GM19035 (cell line): ENCODE measurements at regions not wholly inside any gene's neighbourhood (a gene's known extent, or its start where the extent isn't known, plus 50 kb on each side); places are given as distances from the start of the nearest gene placed in this dataset.

Experiments used
- ATAC-seq: cut with Tn5 transposase; IDR thresholded peaks from one replicate; pipeline ENCODE4 v1.9.1; 2021; ENCODE audit not compliant: unreplicated experiment

DNA sequence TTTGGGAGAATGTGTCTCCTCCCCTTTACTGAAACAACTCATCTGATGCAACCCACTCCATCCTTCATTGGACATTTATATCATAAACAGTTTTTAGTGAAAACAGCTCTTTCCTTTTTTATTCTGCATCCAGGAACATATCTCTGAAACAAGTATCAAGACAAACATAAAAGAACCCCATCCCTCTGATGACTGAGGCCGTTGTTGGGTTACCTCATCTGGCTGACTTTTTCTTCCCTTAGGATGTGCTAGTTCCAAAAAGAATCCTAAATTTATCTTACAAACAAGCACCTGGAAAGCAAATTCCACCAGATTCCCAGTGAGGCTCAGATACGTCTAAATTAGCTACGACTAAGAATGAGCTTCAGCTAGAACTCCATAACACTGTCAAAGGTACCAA lies 483.7 kb upstream of the INTU start:
- no peak for ATAC-seq

DNA sequence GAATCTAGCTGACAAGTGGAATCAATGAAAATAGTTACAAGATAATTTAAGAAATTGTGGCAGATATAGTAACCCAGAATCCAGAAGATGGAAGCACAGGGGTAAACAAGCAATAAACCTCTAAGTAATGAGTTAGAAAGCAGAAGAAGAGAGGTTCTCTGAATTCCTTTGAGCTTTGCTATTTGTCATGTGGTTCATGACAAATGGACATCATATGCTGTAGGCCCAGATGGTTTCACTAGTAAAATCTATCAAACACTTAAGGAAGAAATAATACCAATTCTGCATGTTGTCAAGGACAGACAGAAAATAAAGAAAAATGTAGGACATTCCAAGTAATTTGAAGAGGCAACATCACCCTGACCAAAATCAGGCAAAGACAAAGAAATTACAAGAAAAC lies 480.8 kb upstream of the INTU start:
- no peak for ATAC-seq

DNA sequence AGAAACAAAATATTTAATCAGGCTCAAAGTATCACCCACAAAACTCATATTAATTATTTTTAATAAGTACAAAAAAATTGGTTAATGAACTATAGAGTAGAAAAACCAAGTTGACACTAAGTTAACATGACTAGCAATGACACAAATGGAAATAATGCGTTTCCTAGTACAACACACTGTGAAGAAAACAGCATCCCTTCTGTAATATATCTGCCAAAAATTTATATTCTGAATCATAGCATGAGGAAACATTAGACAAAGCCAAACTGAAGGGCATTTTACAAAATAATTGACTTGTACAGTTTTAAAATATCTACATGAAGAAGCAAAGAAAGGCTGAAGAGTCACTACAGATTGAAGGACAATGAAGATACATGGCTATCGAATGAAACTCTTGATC lies 477.6 kb upstream of the INTU start:
- no peak for ATAC-seq

DNA sequence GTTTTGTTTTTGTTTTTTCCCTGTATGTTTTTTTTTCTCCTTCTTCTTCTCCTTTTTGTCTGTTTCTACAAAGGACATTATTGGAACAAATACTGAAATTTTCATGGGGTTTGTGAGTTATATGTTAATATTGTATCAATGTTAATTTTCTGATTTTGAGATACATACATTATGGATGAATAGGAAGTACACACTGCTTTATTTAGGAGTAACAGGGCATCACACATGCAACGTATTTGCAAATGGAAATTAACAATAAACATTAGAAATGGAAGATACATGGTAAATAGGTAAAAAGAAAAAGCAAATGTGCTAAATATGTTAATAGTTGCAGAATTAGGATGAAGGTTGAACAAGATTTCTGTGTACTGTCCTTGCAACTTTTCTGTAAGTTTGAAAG lies 477.2 kb upstream of the INTU start:
- ATAC-seq, result no peak

DNA sequence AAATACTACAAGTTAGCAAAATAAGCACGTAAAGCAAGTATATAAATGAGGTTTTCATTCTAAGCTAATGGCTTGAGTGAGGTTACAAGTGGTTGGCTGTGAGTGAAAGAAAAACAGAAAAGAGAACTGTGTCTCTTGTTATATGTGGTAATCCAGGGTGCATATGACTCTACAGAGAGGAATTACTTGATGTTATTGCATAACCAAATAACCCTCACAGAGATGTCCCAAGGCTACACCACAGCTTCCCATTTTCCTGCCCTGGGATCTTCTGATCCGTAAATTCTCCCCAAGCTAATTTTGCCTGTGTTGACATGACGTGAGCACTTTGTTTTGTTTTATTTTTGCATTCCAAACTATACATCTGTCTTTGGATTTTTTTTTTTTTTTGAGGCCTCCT lies 470.0 kb upstream of the INTU start:
- no peak for ATAC-seq

DNA sequence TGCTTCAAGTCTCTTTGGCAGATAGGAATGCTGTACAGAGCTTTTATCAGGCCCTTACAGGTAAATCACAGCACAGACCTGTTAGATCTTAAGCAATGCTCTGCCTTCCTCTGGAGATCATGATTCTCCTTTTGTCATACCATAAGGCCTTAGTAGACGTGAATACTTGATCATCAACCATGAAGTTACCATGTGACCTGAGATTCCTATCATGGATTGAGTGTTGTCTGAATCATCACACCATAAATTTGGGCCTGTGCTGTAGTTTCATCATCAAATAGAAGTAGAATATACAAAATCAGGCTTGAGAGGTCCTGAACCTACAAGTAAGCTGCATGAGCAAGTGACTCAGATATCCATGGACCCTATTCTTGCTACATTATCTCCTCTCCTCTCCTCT lies 466.8 kb upstream of the INTU start:
- ATAC-seq, result no peak

DNA sequence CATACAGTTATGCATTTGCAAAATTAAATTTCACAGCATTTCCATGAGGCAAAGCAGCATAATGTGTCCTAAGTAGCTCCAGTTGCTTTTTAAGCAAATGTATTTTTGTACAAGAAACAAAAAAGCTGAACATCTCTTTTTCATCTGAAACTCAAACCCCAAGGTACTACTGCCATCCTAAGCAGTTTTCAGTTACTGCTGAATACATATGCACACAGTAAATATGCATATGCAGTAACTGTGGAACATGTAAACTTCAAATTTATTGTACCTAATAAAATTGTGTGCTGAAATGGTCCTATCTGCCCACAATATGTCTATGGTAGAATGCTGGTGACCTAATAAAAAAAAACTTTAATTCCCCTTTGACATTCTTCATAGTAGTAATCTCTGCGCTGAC lies 458.6 kb upstream of the INTU start:
- no peak for ATAC-seq

DNA sequence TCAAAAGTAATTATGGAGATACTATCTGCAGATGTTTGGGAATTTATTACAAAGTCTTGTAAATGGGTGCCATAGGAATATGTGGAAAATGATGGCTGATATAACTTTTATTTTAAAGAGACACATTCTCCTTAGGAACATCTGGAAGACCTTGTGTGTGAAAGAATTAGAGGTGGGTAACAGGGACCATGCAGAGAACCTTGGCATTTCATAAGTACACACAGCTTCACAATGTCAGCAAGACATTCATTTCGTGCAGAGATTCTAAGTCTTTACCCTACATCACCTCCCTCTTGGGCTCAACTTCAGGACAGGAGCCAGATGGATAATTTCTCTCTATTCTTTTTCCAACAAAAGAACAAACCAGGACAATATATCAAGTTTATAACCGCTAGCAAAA lies 458.1 kb upstream of the INTU start:
- no peak for ATAC-seq

DNA sequence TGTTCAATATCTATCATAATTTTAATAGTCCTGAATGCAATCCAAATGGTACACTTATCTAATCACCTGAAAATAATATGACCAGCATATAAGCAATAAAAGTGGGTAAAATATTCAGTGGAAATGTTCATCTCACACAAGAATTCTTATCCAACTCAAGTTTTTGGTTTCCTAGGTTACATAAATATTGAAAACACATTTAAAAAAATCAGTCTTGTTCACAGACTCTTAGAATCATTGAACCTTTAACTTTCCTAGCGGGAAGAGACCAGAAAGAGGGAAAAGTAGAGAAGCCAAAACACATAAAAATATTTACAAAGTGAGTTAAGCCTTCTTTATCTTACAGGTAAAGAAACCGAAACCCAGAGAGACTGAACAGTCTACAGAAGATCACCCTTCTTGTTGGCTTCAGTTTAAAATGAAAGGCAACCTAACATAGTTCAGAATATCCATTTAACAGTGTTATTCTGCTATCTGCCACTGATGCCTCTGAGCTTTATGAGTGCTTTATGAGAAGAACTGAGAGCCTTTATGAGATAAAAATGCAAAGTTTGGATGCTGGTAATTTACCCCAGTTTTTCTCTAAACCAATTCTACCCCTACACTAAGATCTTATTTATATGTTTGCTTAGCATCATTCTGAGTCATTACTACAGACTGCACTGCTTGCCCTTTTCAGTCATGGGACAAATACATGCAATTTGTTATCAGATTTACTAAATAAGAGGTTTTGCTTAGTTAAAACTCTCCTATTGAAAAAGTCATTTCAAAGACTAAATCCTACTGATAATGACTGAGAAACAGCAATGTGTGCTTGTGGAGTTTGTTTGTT lies 453.3 kb upstream of the INTU start:
- no peak for ATAC-seq

DNA sequence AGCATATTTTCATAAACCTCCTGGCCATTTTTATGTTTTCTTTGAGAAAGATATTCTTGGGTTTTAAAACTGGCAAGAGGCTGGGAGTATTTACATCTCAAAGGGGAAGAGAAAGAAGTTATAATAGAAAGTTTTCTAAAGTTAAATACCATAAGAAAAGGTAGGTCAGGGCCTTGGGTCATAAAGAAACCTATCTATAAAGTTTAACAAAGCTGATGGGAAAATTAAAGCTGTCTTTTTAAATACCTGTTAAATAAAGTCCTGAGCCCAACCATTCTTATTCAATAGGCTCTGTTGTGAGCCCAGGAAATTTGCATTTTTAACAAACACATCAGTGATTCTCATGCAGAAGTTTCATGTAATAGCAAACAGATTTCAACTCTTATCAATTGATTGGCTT lies 451.8 kb upstream of the INTU start:
- no peak for ATAC-seq

DNA sequence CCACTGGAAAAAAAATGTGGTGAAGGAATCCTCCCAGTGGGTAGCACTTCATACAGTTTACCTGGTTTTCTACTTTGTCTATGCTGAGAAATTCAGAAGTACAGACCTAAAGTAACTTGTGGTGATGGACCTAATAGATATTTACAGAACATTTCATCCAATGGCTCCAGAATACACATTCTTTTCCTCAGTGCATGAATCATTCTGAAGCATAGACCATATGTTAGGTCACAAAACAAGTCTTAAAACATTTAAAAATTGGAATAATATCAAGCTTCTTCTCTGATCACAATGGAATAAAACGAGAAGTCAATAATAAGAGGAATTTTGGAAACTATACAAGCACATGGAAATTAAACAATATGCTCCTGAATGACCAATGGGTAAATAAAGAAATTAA lies 450.1 kb upstream of the INTU start:
- no peak for ATAC-seq

DNA sequence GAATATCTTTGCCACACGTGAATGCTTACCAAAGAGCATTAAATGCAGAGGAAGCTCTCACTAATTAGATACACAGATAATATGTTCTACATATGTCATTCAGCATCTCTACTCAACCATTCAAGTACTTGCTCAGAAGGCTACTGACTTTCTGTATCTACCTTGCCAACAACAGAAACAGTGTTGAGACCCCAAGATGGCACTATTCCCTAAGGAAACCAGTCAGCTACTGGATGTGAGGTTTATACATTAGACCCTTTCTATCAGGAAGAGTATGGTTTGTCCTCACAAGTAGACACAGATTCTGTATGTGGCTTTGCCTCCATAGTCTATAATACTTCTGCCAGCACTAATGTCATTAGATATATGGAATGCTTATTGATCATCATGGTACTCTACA lies 443.9 kb upstream of the INTU start:
- ATAC-seq, result no peak

DNA sequence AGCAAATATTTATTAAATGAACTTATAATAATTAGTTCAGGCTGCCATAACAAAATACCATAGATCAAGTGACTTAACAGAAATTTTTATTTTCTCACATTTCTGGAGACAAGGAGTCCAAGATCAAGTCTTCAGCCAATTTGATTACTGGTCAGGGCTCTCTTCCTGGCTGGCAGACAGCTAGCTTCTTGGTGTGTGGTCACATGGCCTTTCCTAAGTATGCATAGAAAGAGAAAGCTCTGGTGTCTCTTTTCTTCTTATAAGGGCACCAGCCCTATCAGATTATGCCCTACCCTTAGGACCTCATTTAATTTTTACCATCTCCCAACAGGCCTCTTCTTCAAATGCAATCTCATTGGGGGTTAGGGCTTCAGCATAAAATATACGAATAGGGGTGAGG lies 438.5 kb upstream of the INTU start:
- no peak for ATAC-seq

DNA sequence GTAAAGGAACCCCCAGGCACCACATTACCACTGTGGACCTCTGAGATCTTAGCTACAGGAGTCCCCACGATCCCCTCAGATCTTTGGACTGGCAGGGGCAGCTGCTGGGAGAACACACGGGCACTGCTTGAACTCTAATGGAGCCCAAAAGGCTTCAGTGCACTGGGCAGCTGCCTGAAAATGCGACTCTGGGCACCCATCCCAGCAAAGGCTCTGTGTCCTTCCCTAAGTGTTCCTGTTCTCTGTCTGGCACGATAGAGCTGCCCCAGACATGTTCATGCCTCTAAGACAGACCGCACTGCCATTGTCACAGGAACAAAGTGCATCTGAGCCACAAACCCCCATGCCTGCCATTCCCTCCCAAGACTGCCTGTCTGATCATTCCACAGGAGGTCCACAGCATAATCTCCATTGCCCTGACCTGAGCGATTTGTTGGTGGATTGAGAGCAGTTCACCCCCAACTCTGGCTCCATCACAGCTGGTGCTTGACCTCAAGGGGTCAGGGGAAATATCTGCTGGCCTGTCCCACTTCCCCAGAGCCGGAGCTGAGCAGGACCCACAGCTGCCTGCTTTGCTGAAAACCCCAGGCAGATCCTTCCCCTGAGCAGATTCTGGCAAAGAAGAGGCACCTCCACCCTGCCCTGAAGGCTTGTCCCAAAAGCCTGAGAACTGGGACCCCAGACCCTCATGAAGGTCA lies 436.0 kb upstream of the INTU start:
- no peak for ATAC-seq

DNA sequence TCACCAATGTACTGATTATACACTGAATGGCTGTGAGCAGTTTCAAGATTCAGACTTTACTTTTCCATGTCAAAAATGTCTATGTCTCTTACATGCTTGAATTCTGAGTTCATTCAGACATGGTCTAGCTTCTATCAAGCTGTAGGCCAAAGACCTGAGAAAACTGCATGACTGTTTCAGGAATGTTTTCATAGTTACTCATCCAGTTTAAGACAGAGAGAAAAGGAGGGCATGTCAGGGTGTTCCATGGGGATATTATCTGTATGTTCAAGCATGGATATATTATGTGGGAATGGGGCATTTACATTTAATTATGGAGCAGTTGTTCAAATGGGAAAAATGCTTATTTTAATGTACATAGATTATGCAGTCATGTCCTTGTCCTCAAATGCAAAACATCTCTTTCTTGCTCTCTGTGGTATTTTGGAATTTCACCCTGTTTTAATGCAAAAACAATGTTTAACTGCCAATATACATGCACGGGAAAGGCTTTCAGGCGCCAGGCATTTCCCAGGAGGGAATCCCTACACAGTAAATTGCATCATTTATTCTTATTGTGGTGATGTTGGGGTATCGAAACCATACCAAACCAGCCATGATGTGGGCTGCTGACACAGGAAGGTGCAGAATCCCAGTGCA lies 429.1 kb upstream of the INTU start:
- ATAC-seq, result no peak

DNA sequence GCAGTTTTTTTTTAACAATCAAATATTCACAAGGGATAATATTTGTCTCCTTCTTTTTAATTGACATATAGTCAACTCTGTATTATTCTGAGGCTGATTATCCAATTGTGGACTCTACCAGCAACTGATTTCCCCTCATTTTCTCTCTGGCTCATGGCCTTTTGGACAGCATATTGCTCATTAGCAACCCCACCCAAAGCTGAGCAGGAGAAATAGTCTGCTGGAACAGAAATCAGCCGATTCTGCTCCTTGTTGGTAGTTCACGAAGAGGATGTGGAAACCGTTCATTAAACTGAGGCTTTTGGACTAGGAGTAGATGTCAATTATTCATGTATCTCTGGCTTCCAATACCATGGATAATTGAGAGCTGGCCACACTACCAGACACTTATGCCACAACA lies 428.4 kb upstream of the INTU start:
- ATAC-seq, result no peak

DNA sequence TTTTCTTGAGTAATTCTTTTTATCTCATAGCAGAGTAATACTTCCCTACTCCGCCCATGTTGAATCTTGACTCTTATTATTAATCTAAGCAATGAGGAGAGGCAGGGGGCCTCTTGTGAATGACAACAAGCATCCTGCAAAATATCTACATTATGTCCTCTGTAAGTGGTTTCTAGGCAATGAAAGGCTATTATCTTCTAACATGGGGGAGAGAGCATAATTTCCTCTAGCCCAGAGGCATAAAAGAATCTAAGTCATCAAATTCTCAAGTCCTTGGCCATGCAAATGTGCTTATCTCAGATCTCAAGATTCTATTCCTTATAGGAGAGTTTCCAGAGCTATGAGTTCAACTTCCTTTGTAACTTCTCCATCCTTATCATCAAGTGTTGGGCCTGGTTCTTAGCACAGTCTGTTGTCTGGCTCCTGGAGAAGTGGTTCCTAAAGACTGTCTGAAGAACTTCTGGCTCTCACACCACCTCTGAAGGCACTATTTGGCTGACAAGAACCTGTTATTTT lies 423.1 kb upstream of the INTU start:
- ATAC-seq, result no peak

DNA sequence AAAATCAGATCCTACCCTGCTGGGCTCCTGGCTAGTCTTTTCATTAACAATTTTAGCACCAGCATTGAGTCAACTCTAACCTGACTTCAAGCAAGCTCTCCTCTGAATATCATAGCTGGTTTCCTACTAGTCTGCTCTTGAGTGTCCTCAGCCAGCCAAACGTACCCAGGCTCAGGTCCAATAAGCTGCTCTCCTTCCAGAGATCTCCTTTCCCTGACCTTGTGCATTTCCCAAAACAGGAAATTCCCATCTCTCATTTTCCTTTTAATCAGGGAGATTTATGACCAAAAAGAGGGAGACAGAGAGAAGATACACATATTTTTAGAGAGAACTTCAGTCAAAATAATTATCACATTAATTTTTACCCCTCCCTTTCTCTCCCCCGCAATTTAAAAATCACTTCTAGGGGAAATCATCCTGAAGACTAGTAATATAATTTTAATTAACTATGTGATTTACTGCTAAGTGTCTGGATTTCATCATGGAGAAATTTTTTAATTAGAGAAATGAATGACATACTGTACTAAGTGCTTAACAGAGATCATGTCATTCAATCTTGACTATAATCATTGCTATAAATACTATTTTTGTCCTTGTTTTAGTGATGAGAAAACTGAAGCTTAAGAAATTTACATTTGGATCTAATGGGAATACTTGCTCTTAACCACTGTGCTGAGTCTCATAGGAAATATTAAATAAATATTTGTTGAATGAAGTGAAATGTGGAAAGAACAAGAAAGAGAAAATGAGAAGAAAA lies 421.7 kb upstream of the INTU start:
- no peak for ATAC-seq

DNA sequence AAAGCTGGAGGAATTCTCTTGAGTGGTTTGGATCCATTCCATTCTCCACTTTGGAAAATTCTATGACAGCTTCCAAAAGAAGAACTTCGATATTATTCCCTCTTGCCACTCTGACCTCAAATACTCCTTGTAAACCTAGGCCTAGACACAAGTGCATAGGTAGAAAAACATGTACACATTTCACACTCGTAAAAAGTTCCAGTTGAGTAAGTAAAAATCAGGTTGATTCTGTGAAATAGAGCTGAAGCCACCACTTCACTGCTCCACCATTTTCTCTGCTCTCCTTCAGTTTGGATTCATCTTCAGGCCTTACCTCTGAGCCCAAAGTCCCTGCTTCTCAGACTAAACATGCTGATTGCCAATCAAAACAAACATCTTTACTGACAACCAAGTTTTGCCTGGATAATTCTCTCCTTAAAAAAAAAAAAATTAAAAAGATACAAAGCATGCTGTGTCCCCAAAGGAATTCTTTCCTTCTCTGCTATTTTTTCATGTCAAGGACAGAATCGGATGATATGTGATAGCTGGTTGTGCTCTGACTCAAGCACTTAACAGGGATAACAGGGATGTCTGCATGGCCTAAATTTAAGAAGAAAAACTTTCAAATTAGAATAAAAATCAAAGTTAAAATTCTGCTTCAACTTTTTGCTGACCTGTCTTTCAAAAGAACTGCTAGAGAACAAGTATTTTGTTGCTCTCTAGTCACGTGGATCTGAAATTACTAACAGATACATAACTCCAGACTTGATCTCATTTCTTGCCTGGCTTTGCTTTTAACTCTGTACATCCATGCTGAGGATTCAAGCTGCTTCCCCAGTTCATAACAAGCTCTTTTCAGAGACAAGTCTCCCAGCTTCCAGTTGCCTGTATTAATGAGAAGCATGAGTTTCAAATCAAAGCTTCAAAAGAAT lies 420.9 kb upstream of the INTU start:
- no peak for ATAC-seq

DNA sequence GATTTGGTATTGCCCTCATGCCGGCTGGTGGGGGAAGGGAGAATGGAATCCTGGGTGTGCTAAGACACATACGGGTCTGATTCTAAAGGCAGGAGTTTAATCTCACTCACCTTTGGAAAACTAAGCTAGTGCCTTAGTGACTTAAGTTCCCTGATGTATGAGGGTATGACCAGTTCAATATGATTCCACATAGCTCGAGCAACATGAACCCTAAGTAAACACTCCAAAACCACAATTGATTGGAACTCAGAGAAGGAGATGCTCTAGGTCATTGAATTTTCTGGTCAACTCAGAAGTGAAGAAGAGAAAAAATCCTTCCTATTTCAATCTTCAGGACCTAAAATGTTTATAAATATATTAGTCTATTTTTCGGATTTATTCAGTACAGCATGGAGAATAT lies 420.1 kb upstream of the INTU start:
- no peak for ATAC-seq
